ENCODE measurements at regions not wholly inside any gene's neighbourhood (a gene's known extent, or its start where the extent isn't known, plus 50 kb on each side); places are given as distances from the start of the nearest gene placed in this dataset.

DNA sequence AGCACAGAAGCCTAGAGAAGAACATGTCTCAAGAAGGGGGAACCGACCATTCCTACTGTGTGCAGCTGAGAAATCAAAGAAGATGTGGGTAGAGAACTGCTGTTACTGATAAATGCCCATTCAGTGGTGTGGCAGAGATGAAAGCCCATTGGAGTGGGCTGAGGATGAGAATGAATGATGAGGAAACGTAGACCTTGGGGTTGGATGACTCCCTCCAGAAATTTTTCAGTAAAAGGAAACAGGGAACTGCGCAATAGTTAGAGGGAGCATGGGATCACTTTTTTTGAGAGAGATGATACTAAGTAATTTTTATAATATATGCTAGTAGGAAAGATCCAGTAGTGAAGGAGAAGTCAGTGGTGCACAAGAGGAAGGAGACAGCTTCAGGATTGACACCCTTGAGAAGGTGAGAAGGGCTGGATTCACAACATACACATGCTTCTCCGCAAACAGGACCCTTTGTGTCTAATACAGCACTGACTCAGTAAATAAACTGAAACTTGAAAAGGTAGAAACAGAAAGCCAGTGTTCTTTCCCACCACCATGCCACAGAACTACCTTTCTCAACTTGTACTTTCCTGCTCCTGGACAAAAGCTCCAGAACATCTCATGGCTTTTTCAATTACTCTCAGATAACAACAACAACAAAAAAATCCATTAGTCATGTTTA, 104.7 kb upstream of the IL6 start:
- Histone ChIP-seq H3K27me3 (ENCODE audit: control insufficient read depth, insufficient read depth, low read length) (no peaks in the 10 kb centered on the region), H3K36me3 (replicated peaks; ENCODE audit: control insufficient read depth, insufficient read depth, low read length) (no peaks in the 10 kb centered on the region), H3K4me3 (ENCODE audit: insufficient read depth, low read depth, low read length) (no peak overlapping the region)
- no peak for DNase-seq

DNA sequence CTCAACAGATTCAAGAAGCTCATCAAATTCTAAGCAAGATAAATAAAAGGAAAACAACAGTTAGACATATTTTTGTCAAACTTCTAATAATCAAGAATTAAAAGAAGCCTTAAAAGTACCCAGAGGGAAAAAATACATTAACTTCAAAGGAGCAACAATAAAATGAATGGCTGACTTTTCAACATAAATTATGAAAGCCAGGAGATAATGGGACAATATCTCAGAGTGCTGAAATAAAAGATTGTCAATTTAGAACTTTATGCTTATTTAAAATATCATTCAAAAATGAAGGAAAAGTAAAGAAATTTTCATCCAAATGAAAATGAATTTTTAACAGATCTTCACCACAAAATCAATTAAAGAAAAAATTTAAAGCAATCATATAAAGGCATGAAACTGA, 108.5 kb upstream of the IL6 start:
- Histone ChIP-seq H3K27me3 (ENCODE audit: control insufficient read depth, insufficient read depth, low read length) (no peaks in the 10 kb centered on the region), H3K4me3 (ENCODE audit: insufficient read depth, low read depth, low read length) (no peak overlapping the region), H3K36me3 (replicated peaks; ENCODE audit: control insufficient read depth, insufficient read depth, low read length) (no peaks in the 10 kb centered on the region)
- DNase-seq: no peak

DNA sequence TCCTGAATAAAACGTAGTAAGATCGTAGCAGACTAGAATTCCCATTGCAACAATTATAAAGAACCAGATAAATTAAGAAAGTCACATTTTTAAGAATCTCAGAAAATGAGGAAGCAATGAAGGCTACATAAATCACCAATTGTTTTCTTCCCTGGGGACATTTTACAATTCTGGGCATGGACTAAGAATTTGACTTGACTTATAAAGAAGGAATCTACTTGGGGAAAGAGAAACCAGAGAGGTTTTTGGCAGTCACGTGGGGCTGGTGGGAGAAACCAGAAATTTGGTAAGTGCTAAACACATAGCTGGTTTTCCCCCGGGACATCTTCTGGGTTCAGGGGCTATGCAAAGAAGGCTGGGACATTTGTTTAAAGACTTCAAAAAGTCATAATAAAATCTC, 109.8 kb upstream of the IL6 start:
- H3K36me3 ChIP-seq (replicated peaks; ENCODE audit: control insufficient read depth, insufficient read depth, low read length): no peaks in the 10 kb centered on the region
- no peak for DNase-seq
- no peaks in the 10 kb centered on the region for H3K27me3 ChIP-seq (ENCODE audit: control insufficient read depth, insufficient read depth, low read length)
- H3K4me3 ChIP-seq (ENCODE audit: insufficient read depth, low read depth, low read length): no peak overlapping the region

DNA sequence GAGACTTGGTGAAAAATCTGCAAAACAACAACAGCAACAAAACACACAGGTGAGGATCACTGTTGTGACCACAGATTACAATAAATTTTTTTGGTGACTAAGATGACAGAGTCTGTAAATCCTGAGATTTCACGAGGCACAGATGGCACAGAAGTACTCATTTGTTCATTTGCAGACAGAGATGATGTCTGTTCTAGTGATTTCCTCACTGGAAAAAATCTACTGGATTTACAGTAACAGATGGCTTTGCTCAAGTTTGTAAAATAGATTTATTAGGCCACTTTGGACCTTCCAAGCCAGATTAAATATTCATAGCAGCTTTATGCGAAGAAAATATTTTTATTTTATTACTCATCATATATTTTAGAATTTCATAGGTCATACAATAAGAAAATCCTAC, 113.5 kb upstream of the IL6 start:
- no peaks in the 10 kb centered on the region for H3K36me3 ChIP-seq (replicated peaks; ENCODE audit: control insufficient read depth, insufficient read depth, low read length)
- H3K4me3 ChIP-seq (ENCODE audit: insufficient read depth, low read depth, low read length): no peak overlapping the region
- H3K27me3 ChIP-seq (ENCODE audit: control insufficient read depth, insufficient read depth, low read length): no peaks in the 10 kb centered on the region
- DNase-seq: no peak

GRCh38 chr7:22612776-22613175, 112.8 kb upstream of the STEAP1B start:
- Histone ChIP-seq H3K4me3 (ENCODE audit: insufficient read depth, low read depth, low read length) (no peak overlapping the region), H3K36me3 (replicated peaks; ENCODE audit: control insufficient read depth, insufficient read depth, low read length) (no peaks in the 10 kb centered on the region), H3K27me3 (ENCODE audit: control insufficient read depth, insufficient read depth, low read length) (no peaks in the 10 kb centered on the region)
- DNase-seq: no peak

- H3K27me3 ChIP-seq (ENCODE audit: control insufficient read depth, insufficient read depth, low read length): no peaks in the 10 kb centered on the region
- H3K4me3 ChIP-seq (ENCODE audit: insufficient read depth, low read depth, low read length): no peak overlapping the region
- H3K36me3 ChIP-seq (replicated peaks; ENCODE audit: control insufficient read depth, insufficient read depth, low read length): no peaks in the 10 kb centered on the region
- no peak for DNase-seq
Observed at GRCh38 chr7:22611758-22612079, 111.7 kb upstream of the STEAP1B start.

DNA sequence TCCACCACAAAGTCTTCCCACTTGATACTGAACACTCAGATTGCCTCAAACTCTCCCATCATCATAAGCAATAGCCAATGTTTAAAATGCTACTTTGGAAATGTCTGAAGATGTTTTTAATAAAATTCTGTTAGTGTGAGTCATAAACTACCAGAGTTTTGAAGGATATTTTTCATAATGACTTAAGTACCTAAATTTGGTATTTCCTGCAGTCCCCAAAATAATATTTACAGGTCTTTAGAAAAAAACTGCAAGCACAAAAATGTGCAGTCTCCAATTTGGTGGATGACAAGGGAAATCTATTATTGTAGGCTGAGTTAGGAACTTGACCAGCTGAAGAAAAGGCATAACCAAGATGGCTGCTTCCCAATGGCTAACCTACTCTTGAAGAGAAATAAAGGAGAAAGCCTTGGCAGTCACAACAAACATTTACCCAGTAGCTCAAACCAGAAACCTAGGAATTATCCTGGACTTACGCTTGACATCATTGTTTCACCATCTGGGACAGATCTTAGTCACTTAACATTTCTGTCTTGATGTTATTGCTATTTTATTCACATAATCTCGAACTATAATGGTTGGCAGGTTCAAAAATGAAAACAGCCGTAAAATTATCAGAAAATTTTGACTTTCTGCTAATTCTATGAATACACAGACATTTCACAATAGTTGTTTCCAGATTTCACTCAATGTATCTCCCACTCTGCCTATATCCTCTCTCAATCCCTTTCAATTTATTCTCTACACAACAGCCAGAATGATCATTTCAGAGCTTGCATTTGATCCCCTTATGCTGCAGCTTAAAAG, 111.2 kb upstream of the STEAP1B start:
- Histone ChIP-seq H3K27me3 (ENCODE audit: control insufficient read depth, insufficient read depth, low read length) (no peaks in the 10 kb centered on the region), H3K4me3 (ENCODE audit: insufficient read depth, low read depth, low read length) (no peak overlapping the region), H3K36me3 (replicated peaks; ENCODE audit: control insufficient read depth, insufficient read depth, low read length) (no peaks in the 10 kb centered on the region)
- DNase-seq: no peak

GRCh38 chr7:22610263-22610662, 110.3 kb upstream of the STEAP1B start:
- no peaks in the 10 kb centered on the region for H3K27me3 ChIP-seq (ENCODE audit: control insufficient read depth, insufficient read depth, low read length)
- no peaks in the 10 kb centered on the region for H3K36me3 ChIP-seq (replicated peaks; ENCODE audit: control insufficient read depth, insufficient read depth, low read length)
- DNase-seq: no peak
- H3K4me3 ChIP-seq (ENCODE audit: insufficient read depth, low read depth, low read length): no peak overlapping the region

DNA sequence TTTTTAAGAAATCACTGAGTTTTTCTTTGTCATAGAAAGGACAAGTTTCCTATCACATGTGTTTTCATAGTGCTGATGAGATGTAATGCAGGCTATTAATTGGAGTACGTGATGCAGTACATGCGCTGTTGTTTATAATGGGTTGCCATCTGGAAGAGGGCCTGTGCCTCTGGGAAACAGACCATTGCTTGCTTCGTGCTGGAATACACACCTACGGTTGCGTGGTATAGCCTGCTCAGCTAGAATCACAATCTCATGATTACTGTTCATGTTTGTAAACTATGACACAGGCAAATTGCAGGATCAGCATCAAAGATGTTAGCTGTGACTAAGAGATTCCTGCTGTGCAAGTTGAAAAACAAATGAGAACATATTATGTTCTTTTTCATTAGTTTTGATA, 107.2 kb upstream of the STEAP1B start:
- no peak for DNase-seq
- Histone ChIP-seq H3K36me3 (replicated peaks; ENCODE audit: control insufficient read depth, insufficient read depth, low read length) (no peaks in the 10 kb centered on the region), H3K4me3 (ENCODE audit: insufficient read depth, low read depth, low read length) (no peak overlapping the region), H3K27me3 (ENCODE audit: control insufficient read depth, insufficient read depth, low read length) (no peaks in the 10 kb centered on the region)

GRCh38 chr7:22604246-22604645, 104.3 kb upstream of the STEAP1B start:
- no peaks in the 10 kb centered on the region for H3K36me3 ChIP-seq (replicated peaks; ENCODE audit: control insufficient read depth, insufficient read depth, low read length)
- no peaks in the 10 kb centered on the region for H3K27me3 ChIP-seq (ENCODE audit: control insufficient read depth, insufficient read depth, low read length)
- H3K4me3 ChIP-seq (ENCODE audit: insufficient read depth, low read depth, low read length): no peak overlapping the region
- no peak for DNase-seq

DNA sequence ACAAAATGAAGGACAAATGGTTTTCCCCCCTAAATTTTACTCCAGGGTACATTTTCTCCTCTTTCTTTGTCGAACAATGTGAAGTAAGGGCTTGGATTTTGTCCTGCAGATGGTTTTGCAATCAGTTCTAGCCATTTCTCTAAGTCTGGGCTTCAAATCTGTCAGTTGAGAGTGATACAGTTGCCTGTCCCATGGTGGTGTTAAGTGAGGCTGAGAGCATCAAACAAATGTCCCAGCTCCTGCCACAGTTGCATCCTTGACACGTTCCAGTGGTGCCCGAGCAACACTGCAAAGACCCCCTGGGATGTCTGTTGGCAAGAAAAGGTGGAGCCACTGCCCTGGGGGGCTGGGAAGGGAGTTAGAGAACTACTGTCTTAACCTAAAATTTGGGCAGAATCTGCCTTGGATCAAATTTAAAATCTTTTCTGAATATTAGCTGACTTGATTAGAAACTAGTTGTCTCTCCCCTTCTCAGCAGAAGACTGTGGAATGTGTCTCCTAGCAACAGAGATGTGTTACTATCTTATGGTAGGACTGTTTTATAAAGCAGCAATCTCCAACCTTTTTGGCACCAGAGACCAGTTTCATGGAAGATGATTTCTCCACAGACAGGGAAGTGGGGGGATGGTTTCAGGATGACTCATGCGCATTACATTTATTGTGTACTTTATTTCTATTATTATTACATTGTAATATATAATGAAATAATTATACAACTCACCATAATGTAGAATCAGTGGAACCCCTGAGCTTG, 102.0 kb upstream of the STEAP1B start:
- H3K27me3 ChIP-seq (ENCODE audit: control insufficient read depth, insufficient read depth, low read length): no peaks in the 10 kb centered on the region
- no peak overlapping the region for H3K4me3 ChIP-seq (ENCODE audit: insufficient read depth, low read depth, low read length)
- no peak for DNase-seq
- no peaks in the 10 kb centered on the region for H3K36me3 ChIP-seq (replicated peaks; ENCODE audit: control insufficient read depth, insufficient read depth, low read length)

DNA sequence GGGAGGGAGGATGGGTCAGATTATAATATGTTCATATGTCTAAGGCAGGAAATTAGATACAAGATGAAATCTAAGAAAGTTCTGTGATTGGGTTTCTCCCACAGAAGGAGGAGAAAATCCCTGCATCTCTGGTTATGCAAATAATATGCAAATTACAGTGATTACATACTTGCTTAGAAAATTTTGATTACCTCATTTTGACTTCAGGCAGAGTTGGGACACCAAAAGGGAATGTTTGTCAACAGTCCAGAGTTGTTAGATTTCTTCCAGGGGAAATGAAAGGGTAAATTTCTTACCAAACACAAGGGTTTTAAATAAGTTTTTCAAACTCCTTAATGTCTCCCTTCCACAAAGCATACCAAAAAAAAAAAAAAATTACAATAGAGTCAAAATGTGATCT, 101.4 kb upstream of the STEAP1B start:
- Histone ChIP-seq H3K27me3 (ENCODE audit: control insufficient read depth, insufficient read depth, low read length) (no peaks in the 10 kb centered on the region), H3K36me3 (replicated peaks; ENCODE audit: control insufficient read depth, insufficient read depth, low read length) (no peaks in the 10 kb centered on the region), H3K4me3 (ENCODE audit: insufficient read depth, low read depth, low read length) (no peak overlapping the region)
- DNase-seq: no peak

DNA sequence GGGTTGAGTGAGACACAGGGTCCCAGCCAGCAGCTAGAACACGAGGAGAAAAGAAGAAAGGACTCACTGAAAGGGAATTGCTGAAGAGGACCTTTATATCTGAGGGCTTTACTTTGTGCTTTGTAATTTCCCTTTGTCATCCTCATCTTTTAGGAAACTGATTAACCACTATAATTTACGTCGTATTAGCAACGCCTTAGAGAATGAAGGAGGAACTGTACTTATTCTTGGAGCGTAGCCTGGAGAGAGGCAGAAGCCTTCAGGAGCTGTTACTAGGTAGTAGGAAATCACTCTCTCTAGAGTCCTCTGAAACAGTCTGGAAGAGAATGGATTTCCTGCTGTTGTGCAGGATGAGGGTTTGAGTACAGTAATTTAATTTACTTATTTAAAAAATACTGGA, 101.0 kb upstream of the STEAP1B start:
- DNase-seq: no peak
- Histone ChIP-seq H3K36me3 (replicated peaks; ENCODE audit: control insufficient read depth, insufficient read depth, low read length) (no peaks in the 10 kb centered on the region), H3K4me3 (ENCODE audit: insufficient read depth, low read depth, low read length) (no peak overlapping the region), H3K27me3 (ENCODE audit: control insufficient read depth, insufficient read depth, low read length) (no peaks in the 10 kb centered on the region)

GRCh38 chr7:22598318-22598920, 98.4 kb upstream of the STEAP1B start:
- Histone ChIP-seq H3K4me3 (ENCODE audit: insufficient read depth, low read depth, low read length) (no peak overlapping the region), H3K36me3 (replicated peaks; ENCODE audit: control insufficient read depth, insufficient read depth, low read length) (no peaks in the 10 kb centered on the region), H3K27me3 (ENCODE audit: control insufficient read depth, insufficient read depth, low read length) (no peaks in the 10 kb centered on the region)
- no peak for DNase-seq

DNA sequence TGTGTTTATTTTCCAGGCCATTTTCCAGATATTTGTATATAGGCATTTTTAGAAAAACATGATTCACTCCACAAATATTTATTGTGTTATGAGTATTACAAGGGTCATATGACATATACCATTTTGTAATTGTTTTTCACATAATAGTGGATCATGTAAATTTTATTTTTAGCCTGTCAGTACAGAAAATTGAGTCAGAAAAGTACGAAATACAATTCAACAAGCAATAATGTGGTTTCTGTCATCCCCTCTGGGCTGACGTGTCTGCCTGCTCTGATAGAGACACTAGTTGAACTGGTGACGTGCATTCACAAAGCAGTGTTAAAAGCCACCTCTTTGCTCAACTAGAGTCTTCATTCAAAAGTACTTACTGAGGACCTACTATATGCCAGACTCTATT, 97.9 kb upstream of the STEAP1B start:
- no peaks in the 10 kb centered on the region for H3K36me3 ChIP-seq (replicated peaks; ENCODE audit: control insufficient read depth, insufficient read depth, low read length)
- H3K27me3 ChIP-seq (ENCODE audit: control insufficient read depth, insufficient read depth, low read length): no peaks in the 10 kb centered on the region
- no peak overlapping the region for H3K4me3 ChIP-seq (ENCODE audit: insufficient read depth, low read depth, low read length)
- no peak for DNase-seq

Data from H7 (cell line).